CD14-positive monocyte (primary cell): ENCODE measurements at regions not wholly inside any gene's neighbourhood (a gene's known extent, or its start where the extent isn't known, plus 50 kb on each side); places are given as distances from the start of the nearest gene placed in this dataset.

Experiments used
- DNase-seq, 3 donors: peaks; one replicate each; pipeline ENCODE4 v3.0.0-alpha.2; 2011 to 2022
- H2AFZ ChIP-seq: 2 replicates; pipeline ENCODE4 v1.6.0; 2012; ENCODE audit warnings: mild to moderate bottlenecking, low read depth, low read length, inconsistent platforms; ENCODE audit not compliant: insufficient read depth, poor library complexity, severe bottlenecking
- H3K27ac ChIP-seq, 2 donors: 1 replicate in 1 of 2; 2 replicates in 1 of 2; pipeline ENCODE4 v1.5.1; 2012 to 2013; ENCODE audit warnings: low read length in 2 of 2, control low read depth in 1 of 2, inconsistent platforms in 1 of 2, low read depth in 1 of 2, mild to moderate bottlenecking in 1 of 2
- H3K27me3 ChIP-seq, 2 donors: one replicate each; pipeline versions ENCODE4 v1.6.0 to v1.6.1; 2011 to 2013; ENCODE audit warnings: low read length in 2 of 2; ENCODE audit not compliant: control insufficient read depth in 2 of 2, insufficient read depth in 2 of 2
- H3K36me3 ChIP-seq, 2 donors: replicated peaks in 1 of 2; 1 replicate in 1 of 2; 2 replicates in 1 of 2; pipeline versions ENCODE4 v1.5.1 to v1.6.1; 2012 to 2013; ENCODE audit warnings: low read length in 2 of 2, control low read depth in 1 of 2, inconsistent platforms in 1 of 2, mild to moderate bottlenecking in 1 of 2; ENCODE audit not compliant: insufficient read depth in 2 of 2, control insufficient read depth in 1 of 2
- H3K4me1 ChIP-seq, 2 donors: 1 replicate in 1 of 2; 2 replicates in 1 of 2; pipeline versions ENCODE4 v1.5.1 to v1.6.1; 2012 to 2013; ENCODE audit warnings: low read length in 2 of 2, control low read depth in 1 of 2, inconsistent platforms in 1 of 2, mild to moderate bottlenecking in 1 of 2, moderate library complexity in 1 of 2; ENCODE audit not compliant: insufficient read depth in 2 of 2, control insufficient read depth in 1 of 2
- H3K4me2 ChIP-seq: replicated peaks from 2 replicates; pipeline ENCODE3; 2012; ENCODE audit warnings: low read length, moderate library complexity, mild to moderate bottlenecking; ENCODE audit not compliant: poor library complexity, severe bottlenecking; ENCODE audit errors: extremely low read depth
- H3K4me3 ChIP-seq, 3 experiments: fragments of 200-600 bp in 1 of 3; sonication (generic) in 1 of 3; replicated peaks in 1 of 3; 1 replicate in 2 of 3; 2 replicates in 1 of 3; pipeline ENCODE4 v1.5.1; 2011 to 2013; ENCODE audit warnings: low read length in 3 of 3, mild to moderate bottlenecking in 3 of 3, control low read depth in 2 of 3, low read depth in 2 of 3, inconsistent platforms in 1 of 3, moderate library complexity in 1 of 3
- H3K79me2 ChIP-seq: 2 replicates; pipeline ENCODE4 v1.6.0; 2012; ENCODE audit warnings: mild to moderate bottlenecking, control low read depth, inconsistent platforms, low read length, moderate library complexity; ENCODE audit not compliant: insufficient read depth
- H3K9ac ChIP-seq: 2 replicates; pipeline ENCODE4 v1.6.0; 2017; ENCODE audit warnings: low read length, mild to moderate bottlenecking; ENCODE audit not compliant: insufficient read depth, poor library complexity, severe bottlenecking
- H3K9me3 ChIP-seq, 2 donors: replicated peaks in 1 of 2; 1 replicate in 1 of 2; 2 replicates in 1 of 2; pipeline versions ENCODE4 v1.5.1 to v1.6.1; 2012 to 2013; ENCODE audit warnings: low read length in 2 of 2, control low read depth in 1 of 2; ENCODE audit not compliant: control insufficient read depth in 1 of 2, insufficient read depth in 1 of 2
- H4K20me1 ChIP-seq: 2 replicates; pipeline ENCODE4 v1.6.0; 2012; ENCODE audit warnings: mild to moderate bottlenecking, low read length, control low read depth, moderate library complexity; ENCODE audit not compliant: insufficient read depth
- H3K27ac Mint-ChIP-seq, 7 donors: one replicate each; pipeline ENCODE4 v1.8.0; 2020; ENCODE audit warnings: mild to moderate bottlenecking in 7 of 7, mixed read lengths in 7 of 7, moderate library complexity in 6 of 7, inconsistent platforms in 2 of 7
- H3K27me3 Mint-ChIP-seq, 3 donors: one replicate each; pipeline ENCODE4 v1.8.0; 2021 to 2022; ENCODE audit warnings: low read depth in 3 of 3, mild to moderate bottlenecking in 3 of 3, mixed read lengths in 3 of 3, moderate library complexity in 3 of 3, inconsistent platforms in 1 of 3
- H3K36me3 Mint-ChIP-seq, 2 donors: one replicate each; pipeline ENCODE4 v1.8.0; 2020; ENCODE audit warnings: mixed read lengths in 2 of 2, inconsistent platforms in 1 of 2, mild to moderate bottlenecking in 1 of 2
- H3K4me1 Mint-ChIP-seq: one replicate; pipeline ENCODE4 v1.8.0; 2020; ENCODE audit warnings: mild to moderate bottlenecking, mixed read lengths
- H3K4me3 Mint-ChIP-seq, 2 donors: one replicate each; pipeline ENCODE4 v1.8.0; 2020; ENCODE audit warnings: mild to moderate bottlenecking in 2 of 2, mixed read lengths in 2 of 2, moderate library complexity in 1 of 2
- H3K9me3 Mint-ChIP-seq, 7 donors: one replicate each; pipeline ENCODE4 v1.8.0; 2020 to 2022; ENCODE audit warnings: mixed read lengths in 7 of 7, mild to moderate bottlenecking in 6 of 7, moderate library complexity in 6 of 7, inconsistent platforms in 2 of 7
- CTCF ChIP-seq: fragments of 200-600 bp; IDR thresholded peaks from one replicate; pipeline ENCODE4 v1.8.0; 2022; ENCODE audit warnings: antibody characterized with exemption, mild to moderate bottlenecking
- WGBS: methylation state at CpG from one replicate; pipeline ENCODE4 v1.1.5; 2013; ENCODE audit warnings: missing lambda C conversion rate; ENCODE audit not compliant: insufficient coverage; 5-methylcytosine and 5-hydroxymethylcytosine counted together
- intact Hi-C, 2 donors: fragments of 100-400 bp; cut with micrococcal nuclease; formaldehyde crosslinking; loops; one replicate each; pipeline versions ENCODE4 v1.15.0 to v1.15.1; 2023

GRCh38 chr13:22662771-22663170 lies 518.0 kb upstream of the SGCG start:
- H3K4me1 Mint-ChIP-seq = no peaks in the 10 kb centered on the region
- no peaks in the 10 kb centered on the region for H3K36me3 Mint-ChIP-seq
- H4K20me1 ChIP-seq = no peaks in the 10 kb centered on the region
- no CpG with 5 or more reads among the region's 4 CpGs for WGBS
- intact Hi-C loops = no loop called here
- H3K79me2 ChIP-seq = no peaks in the 10 kb centered on the region
- no peak overlapping the region for H3K27ac ChIP-seq
- peaks cover 1 to 10% (median 2%) of the 10 kb centered on the region in 7 donors for H3K9me3 Mint-ChIP-seq
- H3K27me3 ChIP-seq = no peaks in the 10 kb centered on the region
- no peak for DNase-seq
- H3K27me3 Mint-ChIP-seq = no peaks in the 10 kb centered on the region
- no peaks in the 10 kb centered on the region for H3K9me3 ChIP-seq
- no peak overlapping the region for H3K27ac Mint-ChIP-seq
- H3K4me1 ChIP-seq = no peaks in the 10 kb centered on the region
- no peak overlapping the region for H2AFZ ChIP-seq
- no peak overlapping the region for H3K4me3 ChIP-seq
- no peak overlapping the region for H3K4me2 ChIP-seq
- H3K4me3 Mint-ChIP-seq = no peak overlapping the region
- TF ChIP-seq CTCF = no peak
- H3K36me3 ChIP-seq = no peaks in the 10 kb centered on the region
- no peak overlapping the region for H3K9ac ChIP-seq

- DNase-seq = no peak
- Histone ChIP-seq H3K9ac (no peak overlapping the region), H3K4me3 (no peak overlapping the region), H3K9me3 (peaks cover 6 to 8% of the 10 kb centered on the region in 2 donors), H3K79me2 (no peaks in the 10 kb centered on the region), H4K20me1 (no peaks in the 10 kb centered on the region), H3K27me3 (no peaks in the 10 kb centered on the region), H3K4me2 (no peak overlapping the region), H3K27ac (no peak overlapping the region), H3K4me1 (no peaks in the 10 kb centered on the region), H3K36me3 (no peaks in the 10 kb centered on the region), H2AFZ (no peak overlapping the region)
- no peak for TF ChIP-seq CTCF
- peaks cover 2 to 19% (median 7%) of the 10 kb centered on the region in 7 donors for H3K9me3 Mint-ChIP-seq
- WGBS = no CpG with 5 or more reads among the region's 2 CpGs
- H3K36me3 Mint-ChIP-seq = no peaks in the 10 kb centered on the region
- H3K27me3 Mint-ChIP-seq = no peaks in the 10 kb centered on the region
- H3K27ac Mint-ChIP-seq = no peak overlapping the region
- intact Hi-C loops = no loop called here
- H3K4me3 Mint-ChIP-seq = no peak overlapping the region
- no peaks in the 10 kb centered on the region for H3K4me1 Mint-ChIP-seq
Measured at GRCh38 chr13:22665506-22665905, 515.3 kb upstream of the SGCG start.
